ENCODE measurements at regions not wholly inside any gene's neighbourhood (a gene's known extent, or its start where the extent isn't known, plus 50 kb on each side); places are given as distances from the start of the nearest gene placed in this dataset.

GRCh38 chr5:33075731-33076130 lies 364.6 kb downstream of the NPR3 start:
- Histone ChIP-seq H3K9ac (ENCODE audit: insufficient read depth in 1 of 2, low read depth in 2 of 2, low read length in 2 of 2) (no peak overlapping the region), H4K20me1 (replicated peaks; ENCODE audit: control insufficient read depth, insufficient read depth, low read length) (no peaks in the 10 kb centered on the region), H3K27me3 (ENCODE audit: control insufficient read depth in 2 of 2, insufficient read depth in 2 of 2, low read length in 2 of 2) (no peaks in the 10 kb centered on the region), H3K27ac (ENCODE audit: extremely low read depth, low read depth, low read length) (no peak overlapping the region), H3K4me2 (ENCODE audit: insufficient read depth, low read length) (no peak overlapping the region), H3K36me3 (ENCODE audit: control insufficient read depth, insufficient read depth, low read length) (no peaks in the 10 kb centered on the region), H3K9me3 (replicated peaks; ENCODE audit: control insufficient read depth, insufficient read depth, low read depth, low read length) (no peaks in the 10 kb centered on the region; the same call in 1 of the 2 replicates), H3K79me2 (ENCODE audit: control insufficient read depth, insufficient read depth, low read length) (no peaks in the 10 kb centered on the region), H3K4me1 (replicated peaks in 1 of 2; ENCODE audit: control insufficient read depth in 2 of 2, insufficient read depth in 2 of 2, low read length in 2 of 2) (no peaks in the 10 kb centered on the region), H2AFZ (ENCODE audit: low read depth, low read length) (no peak overlapping the region), H3K4me3 (no peak overlapping the region), H3K9me1 (ENCODE audit: control insufficient read depth, insufficient read depth, low read length) (no peaks in the 10 kb centered on the region)
- intact Hi-C loops (cut with micrococcal nuclease) (no loop called here), in situ Hi-C loops (cut with MboI) (no loop called here)
- ChIA-PET CTCF (ENCODE audit: low intra/inter-chr PET ratio) (no interaction called here), POLR2A (no interaction called here)
- 2% methylated on average over 2 of the region's 2 CpGs for WGBS (ENCODE audit: insufficient coverage, low coverage, missing lambda C conversion rate)
- FAIRE-seq (no peak), ATAC-seq (no peak), DNase-seq (ENCODE audit: extremely low read depth in 1 of 4, low spot score in 3 of 4) (no peak)
- no TSS peak for BruUV-seq (replicated peaks)
- TF ChIP-seq ZBTB26 (CRISPR knock-in tag; IDR thresholded peaks at IDR 0.05) = no peak
- no peak for TF ChIP-seq KAT2B (IDR thresholded peaks at IDR 0.05; ENCODE audit: low read depth, low read length)
- peak; percentile 18; the same call in 1 of the 2 replicates for TF ChIP-seq TFE3 (CRISPR knock-in tag; IDR thresholded peaks at IDR 0.05)
- TF ChIP-seq CBX2 (IDR thresholded peaks at IDR 0.05; ENCODE audit: insufficient read depth, low read length, poor library complexity, severe bottlenecking) = no peak
